ENCODE measurements at regions not wholly inside any gene's neighbourhood (a gene's known extent, or its start where the extent isn't known, plus 50 kb on each side); places are given as distances from the start of the nearest gene placed in this dataset.
A peak's percentile ranks its signal among the peaks of the same experiment; 100 is the strongest.

DNA sequence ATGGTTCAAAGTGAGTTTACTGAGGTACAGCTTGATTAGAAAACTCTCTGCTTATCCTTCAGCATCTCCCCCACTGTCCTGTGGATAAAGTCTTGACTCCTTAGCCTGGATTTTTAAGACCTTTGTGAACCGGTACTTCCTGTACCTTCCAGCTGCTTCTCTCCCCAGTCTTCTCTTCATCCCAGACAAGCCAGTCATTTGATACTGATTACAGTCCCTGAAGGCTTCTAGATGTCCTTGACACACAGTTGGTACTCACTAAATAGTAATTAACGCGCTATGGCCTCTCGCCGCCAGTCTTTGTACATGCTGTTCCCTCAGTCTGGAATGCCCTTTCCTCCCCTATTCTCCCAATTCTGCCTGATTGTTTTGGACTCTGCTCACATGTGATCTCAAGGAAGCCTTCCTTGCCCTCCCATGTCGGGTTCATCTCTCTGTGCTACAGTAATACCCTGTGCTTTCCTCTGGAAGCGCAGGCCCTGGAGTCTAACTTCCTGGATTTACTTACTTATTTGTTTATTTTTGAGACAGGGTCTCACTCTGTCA, 50.6 kb upstream of the PTGR2 start:
- no peak for DNase-seq (ENCODE audit: extremely low read depth, low read depth, low spot score)

DNA sequence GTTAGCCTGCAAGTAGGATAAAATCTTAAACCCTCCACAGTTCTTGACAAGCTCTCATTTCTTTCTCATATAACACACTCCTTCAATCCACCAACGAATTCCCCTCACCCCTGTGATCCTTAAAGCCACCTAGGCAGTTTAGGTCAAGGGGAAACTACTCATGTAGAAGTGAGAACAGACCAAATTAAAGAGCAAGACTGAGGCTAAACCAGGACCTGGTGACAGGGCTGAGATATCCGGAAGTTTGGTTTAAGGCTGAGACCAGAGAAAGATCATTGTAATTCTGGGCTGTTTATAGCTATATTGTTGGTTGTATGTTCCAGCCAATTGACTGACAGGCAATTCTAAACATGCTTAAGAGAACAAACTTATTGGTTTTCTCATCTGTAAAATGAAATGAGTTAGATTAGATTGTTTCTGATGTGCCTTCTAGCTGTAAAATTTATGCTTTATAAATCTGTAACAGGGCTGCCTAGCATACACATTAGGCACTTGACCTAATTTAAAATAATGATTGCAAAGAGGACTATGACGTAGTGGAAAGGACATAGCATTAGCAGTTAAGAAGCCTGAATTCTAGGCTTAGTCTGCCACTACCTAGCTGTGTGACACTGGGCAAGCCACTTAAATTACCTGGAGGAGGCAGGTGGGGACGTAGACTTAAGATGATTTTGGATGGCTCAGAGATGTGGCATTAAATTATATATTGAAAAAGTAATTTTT, 53.9 kb upstream of the PTGR2 start:
- DNase-seq (ENCODE audit: extremely low read depth, low read depth, low spot score) = no peak

DNA sequence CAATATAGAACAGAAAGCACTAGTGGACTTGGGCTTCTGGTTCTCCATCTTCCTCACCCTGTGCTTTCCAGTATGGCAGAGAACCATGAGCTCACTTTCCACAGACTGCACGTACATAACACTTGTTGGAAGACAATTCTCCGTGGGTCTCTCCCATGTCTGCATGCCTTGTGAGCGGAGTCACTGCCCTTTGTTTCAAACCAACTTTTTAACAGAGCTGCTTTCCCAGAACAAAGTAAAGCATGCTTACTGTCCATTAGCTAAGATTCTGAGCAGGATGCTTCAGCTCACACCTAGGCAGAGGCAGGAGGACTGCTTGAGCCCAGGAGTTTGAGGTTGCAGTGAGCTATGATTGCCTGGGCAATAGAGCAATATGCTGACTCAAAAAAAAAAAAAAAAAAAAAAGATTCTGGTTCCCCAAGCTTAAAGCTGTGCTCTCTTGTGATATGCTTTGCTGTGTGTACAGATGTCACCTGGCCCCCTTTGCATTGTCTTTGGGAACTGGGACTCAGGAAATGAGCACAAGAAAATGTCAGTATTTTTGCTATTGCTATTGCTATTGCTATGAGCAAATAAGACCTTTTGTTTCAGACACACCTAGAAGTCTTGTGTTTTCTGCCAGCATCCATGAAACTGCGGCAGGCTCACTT, 54.6 kb upstream of the PTGR2 start:
- DNase-seq (ENCODE audit: extremely low read depth, low read depth, low spot score) = no peak

DNA sequence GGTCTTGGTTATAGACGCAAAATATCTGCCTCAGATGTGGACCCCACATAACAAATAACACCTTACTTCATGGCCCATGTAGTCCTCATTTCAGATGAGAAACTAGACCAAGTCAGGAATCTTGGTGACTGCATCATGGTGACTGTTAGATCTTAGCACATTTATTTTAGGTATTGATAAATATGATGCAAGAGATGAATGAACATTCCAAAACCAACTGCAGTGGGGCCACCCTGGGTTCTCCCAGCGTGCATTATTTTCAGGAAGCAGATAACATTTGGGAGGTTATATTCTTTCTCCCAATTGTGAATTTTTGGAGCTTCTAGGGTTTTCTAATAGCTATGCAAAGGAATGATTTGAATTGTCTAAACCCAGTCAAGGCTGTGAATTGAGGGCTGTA, 55.2 kb upstream of the PTGR2 start:
- DNase-seq (ENCODE audit: extremely low read depth, low read depth, low spot score) = no peak

DNA sequence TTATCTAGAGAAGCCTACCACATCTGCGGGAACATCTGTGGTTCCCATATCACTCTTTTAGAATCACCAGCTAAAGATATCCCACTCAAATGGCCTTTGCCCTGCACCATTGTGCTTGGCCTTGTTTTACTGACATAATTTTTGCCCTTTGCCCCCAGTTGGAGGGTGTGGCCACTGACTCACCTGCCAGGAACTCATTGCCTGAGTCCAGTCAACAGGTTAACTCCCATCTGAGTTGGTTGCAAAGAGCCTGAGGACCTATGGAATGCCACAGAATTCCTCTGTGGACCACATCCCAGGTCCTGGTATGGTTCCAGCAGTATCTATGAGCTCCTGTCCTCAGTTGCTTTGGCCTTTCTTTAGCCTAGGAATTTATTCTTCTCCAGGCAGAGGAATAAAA, 55.7 kb upstream of the PTGR2 start:
- DNase-seq (ENCODE audit: extremely low read depth, low read depth, low spot score) = no peak

DNA sequence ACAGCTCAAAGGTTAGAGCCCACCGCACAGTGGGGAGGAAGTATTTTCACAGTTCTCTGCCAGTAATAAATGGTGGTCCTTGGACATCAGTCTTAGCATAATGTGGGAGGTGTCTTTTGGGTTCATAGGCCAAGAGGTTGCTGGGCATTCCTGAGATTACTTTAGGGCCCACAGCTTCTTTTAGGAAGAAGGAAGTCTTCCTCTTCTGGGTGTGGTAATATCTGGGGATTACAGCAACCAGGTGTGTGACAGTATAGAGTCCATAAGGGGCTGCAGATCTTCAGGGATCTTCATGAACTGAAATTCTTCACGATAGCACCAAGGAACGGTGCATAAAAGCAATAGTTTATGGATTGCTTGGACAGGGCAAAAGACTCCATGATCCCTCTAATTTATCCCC, 56.2 kb upstream of the PTGR2 start:
- no peak for DNase-seq (ENCODE audit: extremely low read depth, low read depth, low spot score)

DNA sequence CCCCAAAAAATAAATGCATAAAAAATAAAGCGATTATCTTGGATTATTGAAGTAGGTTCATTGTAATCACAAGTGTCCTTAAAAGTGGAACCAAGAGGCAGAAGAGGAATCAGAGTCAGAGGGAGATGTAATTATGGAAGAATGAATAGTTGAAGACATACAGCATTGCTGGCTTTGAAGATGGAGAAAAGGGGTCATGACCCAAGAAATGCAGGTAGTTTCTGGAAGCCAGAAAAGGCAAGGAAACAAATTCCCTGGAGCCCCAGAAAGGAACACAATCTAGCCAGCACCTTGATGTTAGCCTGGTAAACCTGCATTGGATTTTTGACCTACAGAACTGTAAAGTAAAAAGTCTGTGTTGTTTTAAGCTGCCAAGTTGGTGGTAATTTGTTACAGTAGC, 57.5 kb upstream of the PTGR2 start:
- no peak for DNase-seq (ENCODE audit: extremely low read depth, low read depth, low spot score)

DNA sequence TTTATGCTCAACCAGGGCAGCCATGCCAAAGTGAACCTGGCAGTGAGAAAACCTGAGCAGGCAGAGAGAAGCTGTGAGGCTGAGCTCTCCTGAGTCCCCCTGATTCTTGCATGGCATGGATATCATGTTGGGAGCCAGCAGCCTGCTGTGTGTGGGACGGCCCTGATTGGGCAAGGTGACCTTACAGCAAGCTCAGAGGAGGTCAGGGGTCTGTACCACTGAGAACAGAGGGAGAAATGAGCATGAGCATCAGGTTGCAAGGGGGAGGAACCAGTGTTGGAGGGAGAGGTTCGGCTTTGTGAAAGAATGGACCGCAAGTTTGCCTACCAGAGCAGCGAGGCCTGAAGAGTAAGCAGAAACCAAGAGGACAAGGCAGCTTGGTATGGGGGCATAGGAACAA, 59.1 kb upstream of the PTGR2 start:
- DNase-seq (ENCODE audit: extremely low read depth, low read depth, low spot score) = no peak

DNA sequence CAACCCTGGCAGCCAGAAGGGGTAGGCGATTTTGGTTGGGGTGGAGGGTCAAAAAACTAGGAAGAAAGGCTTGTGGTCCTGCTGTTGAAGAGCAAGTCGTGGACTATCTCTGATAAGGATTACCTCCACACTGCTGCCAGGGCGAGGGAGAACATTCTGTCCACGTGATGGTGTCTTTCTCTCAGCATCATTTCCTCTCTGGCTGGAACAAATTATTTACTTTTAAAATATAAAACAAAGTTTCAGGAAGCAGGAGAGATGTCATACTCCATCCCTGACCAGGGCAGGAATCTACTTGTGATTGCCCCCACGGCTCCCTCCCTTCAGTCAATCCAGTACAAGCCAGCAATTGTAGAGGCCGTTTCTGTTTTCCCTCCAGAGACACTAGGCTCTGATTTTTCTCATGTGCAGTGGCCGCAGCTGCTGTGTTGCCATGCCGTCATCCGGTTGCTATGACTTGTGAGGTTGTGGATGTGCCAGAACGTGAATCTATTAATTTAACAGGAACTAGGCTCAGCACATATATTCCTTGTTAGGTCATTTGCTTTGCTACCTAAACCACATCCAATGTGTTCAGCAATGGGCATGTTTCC, 61.5 kb upstream of the PTGR2 start:
- DNase-seq (ENCODE audit: extremely low read depth, low read depth, low spot score) = peak; percentile 85

DNA sequence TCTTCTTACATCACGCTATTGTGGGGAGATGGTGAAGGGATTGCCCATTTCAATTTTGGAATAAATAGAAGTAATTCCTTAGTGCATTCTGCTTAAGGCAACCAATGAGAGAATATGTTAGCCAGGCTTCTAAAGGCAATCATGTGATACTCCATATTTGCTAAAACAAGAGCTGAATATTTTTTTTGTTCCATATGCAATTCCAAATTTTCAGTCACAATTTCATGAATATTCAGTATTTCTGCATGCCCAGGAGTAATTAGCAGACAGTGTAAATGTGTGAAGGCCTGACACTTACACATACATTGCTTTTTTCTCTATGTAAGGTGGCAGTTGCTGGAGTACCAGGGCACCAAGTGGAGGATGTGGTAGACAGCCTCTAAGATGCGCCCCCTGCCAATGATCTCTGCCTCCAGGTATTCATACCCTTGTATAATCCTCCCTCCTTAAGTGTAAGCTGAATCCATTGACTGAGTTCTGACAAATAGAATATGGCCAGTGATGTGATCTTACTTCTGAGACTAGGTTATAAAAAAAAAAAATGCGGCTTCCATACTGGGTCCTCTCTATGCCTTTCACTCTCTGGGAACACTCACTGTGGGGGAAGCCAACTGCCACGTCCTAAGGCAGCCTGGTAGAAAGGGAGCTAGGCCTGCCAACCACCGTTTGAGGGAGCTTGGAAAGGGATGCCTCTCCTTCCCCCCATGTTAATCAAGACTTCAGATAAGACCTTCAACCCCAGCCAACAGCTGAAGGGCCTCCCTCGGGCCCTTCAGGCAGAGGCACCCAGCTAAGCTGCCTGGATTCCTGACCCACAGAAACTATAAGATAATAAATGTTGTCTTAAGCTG, 62.7 kb upstream of the PTGR2 start:
- DNase-seq (ENCODE audit: extremely low read depth, low read depth, low spot score) = no peak

DNA sequence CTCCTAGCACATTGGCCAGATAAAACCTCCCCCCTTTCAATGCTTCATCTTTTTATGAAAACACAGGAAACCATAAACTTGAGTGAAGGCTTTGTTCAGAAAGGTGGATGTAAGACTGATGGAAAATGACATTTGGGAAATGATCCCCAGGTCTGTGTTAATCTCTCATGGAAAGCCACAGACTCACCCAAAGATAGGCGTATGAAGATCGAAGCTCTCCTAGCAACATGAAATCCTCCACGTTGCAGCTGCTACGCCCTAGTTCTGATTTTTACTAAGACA, 63.4 kb upstream of the PTGR2 start:
- no peak for DNase-seq (ENCODE audit: extremely low read depth, low read depth, low spot score)

DNA sequence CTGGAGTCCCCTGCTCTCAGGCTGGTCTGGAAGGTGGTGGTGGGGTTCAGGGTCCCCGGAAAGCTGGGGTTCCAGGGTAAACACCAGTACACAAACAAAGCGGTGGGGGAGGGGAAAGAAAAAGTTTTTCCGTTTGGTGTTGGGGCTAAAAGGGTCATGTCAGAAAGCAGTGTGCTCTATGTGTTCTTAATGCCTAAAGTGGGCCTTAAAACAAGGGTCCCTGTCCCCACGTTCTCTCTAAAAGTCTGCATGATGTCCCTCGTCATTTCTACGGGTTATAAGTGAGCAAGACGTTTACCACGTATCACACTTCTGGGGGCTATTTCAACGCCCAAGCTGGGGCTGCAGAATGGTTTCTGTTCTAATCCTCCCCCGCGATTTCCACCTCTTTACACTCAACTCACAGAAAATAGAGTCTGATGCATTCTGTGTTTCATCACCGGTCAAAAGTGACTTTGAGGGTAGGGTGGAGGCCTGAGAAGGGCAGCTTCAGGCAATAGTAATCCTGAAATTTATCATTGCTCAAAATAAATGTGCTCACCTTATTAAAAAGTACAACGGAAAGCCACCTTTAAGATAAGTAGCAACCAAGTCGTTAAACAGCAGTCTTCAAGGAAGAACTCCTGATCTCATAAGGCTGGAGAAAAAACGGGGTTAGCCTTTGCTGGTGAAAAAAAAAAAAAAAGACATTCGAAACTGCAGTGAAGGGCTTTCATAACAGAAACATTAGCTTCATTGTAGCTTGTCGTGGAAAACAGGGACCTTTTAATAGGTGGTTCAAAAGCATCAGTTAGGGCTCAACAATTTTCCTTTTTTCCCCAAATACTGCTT, 63.9 kb upstream of the PTGR2 start:
- DNase-seq (ENCODE audit: extremely low read depth, low read depth, low spot score) = no peak

DNA sequence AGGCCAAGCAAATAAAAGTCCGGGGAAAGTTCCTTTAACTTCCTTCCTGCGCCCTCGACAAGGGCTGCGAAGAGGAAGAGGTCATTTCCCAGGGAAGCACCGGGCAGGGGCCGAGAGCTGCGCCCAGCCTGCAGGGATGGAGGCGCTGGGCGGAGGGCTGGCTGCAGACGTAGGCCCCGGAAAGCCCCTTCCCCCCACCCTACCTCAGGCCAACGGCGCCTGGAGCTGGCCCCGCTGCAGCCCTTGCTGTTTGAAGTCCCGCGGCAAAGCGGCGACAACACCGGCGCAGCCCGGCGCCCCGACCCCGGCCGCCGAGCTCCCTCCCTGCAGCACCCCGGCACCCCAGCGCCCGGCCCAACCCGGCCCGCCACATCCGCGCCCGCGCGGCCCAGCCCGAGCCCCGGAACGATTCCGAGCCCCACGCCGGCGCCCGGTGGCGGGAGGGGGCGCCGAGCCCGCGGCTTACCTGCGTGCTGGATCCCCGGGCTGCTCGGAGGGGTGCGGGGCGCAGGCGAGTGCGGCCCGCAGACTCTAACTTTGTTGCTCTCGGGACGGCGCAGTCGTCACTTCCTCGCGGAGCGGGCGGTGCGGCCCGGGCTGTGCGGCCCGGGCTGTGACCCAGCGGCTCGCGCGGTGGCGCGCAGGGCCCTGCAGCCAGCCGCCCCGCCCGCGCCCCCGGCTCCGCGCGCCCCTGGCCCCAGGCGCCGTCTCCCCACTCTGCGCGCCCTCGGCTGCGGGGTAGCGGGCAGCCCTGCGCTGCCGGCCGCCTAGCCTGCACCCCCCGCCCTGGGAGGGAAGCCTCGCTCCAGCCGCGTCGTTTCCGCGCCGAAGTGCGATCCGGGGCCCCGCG, 64.8 kb upstream of the PTGR2 start:
- DNase-seq (ENCODE audit: extremely low read depth, low read depth, low spot score) = no peak

DNA sequence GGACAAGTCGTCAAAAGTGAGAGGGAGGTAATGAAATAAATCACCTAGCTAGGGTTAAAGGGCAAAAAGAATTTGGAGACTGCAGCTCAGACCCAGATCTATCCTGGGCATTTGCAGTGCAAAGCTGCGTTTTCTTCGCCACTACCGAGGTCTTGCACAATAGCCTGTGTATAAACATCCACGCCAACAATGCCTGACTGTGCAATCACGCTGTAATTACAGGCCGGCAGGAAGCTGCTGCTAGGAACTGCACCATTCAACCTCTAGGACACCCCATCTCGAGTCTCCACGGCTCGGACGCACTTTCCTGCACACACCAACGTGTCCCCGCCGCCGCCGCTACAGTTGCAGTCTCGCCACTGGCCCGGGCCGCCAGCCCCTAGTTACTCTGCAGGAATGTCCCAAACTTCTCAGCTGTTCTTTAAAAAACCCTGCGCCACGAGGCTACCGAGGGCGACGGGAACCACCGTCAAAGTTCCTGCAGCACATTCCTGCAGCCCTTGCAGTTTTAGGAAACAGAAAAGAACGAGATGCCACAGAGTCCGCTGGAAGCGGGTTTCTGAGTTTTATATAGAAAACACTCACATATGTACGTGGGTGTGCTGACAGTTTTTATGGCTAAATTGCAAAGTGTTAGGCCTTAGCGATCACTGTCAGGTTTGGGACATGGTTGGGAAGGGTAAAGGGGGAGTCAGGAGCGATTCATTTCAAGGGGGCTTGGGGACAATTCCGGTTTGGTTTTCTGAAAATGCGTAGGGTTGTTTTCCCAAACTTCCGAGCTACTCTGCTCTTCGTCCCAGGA, 65.6 kb upstream of the PTGR2 start:
- DNase-seq (ENCODE audit: extremely low read depth, low read depth, low spot score) = no peak

DNA sequence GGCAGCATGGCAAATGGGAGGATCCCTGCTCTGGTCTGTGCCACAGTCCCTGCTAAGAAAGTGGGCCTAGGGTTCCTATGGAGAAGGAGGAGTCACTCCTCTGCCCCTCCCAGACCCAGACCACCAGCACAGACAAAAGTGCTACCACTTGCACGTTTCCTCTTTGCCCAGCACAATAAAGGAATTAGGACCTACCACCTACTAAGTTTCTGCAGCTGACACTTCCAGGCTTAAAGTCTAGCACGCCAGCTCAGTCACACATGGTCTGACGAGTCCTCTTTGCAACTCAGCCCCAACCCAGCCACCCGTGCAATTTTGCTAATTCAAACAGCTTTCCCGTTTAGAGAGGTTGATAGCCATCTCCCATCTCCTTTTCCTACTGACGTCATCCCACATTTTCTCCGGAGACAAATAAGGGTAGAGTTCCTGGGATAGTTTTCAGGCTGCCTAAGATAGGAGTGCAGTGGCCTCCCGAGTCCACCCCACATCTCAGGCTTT, 66.2 kb upstream of the PTGR2 start:
- DNase-seq (ENCODE audit: extremely low read depth, low read depth, low spot score) = no peak

DNA sequence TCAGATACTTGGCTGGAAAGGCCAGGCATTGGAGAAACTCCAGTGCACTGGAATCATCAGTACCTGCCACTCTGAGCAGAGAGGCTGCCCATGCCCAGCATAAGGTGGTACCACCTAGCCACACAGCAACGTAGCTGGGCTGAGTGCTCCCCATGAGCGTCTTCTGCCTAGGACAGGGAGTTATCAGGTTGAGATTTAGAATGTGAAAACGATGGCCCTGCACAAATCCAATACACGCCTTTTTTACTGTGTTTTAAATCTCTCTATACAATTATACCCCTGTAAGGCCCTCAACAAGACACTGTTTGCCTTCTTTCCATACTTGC, 66.7 kb upstream of the PTGR2 start:
- no peak for DNase-seq (ENCODE audit: extremely low read depth, low read depth, low spot score)

DNA sequence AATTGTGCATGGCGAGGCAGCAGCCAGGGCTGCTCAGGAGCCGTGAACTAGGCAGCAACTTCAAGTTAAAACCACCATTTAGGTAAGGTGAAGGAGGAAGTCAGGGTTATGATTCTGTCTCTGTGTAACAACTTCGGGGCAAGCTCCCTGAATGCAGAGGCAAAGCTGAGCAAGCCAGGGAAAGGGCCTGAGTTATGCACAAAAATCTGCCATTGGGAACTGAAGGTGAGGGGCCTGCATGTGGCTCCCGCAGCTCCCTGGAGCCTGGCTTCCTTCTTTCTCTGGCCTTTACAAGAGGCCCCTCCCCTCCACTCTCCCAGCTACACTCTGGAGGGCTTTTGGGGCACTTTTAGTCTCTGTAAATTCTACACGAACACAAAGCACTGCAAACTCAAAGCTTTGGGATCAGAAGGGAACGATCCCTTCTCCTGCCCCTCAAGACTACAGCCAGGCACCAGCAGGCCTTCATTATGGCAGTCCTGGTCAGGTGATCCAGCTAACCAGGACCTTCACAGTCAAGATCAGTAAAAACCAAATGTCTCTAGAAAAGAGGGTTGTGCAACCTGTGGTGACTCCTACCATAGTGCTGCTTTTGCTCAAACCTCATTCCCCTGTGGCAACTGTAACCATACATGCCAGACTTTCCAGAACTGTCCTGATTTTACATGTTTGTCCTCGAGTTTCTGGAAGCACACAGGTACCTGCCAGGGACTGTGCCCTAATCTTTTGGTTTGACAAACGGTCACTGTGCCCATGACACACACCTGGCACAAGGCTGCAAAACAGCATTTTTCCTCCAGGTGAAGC, 67.2 kb upstream of the PTGR2 start:
- no peak for DNase-seq (ENCODE audit: extremely low read depth, low read depth, low spot score)

DNA sequence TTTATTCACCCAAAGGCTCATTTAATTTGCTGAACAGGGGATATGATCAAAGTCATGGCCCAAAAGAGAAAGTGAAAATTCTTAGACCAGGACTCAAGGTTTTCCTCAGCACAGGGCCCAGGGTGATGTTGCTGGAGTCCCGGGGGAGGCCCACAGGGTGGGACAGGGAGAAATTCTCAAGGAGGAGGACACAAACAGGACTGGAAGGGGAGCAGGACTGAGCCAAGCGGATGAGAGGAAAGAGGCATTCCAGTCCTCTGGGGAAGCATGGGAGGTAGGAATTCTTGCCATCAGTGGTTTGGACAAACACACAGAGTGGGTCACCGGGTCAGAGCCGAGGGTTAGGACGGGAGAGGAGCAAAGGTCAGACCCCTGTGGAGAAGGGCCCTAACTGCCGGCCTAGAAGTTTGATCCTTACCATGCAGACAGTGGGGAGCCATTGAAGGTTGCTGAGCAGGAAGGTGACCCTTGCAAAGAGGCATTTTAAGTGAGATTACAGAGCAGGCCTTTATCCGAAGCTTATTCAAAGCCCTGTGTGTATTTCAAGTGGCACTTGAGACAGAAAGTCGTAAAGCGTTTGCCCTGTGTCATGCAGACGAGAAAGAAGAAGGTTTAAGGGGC, 68.4 kb upstream of the PTGR2 start:
- no peak for DNase-seq (ENCODE audit: extremely low read depth, low read depth, low spot score)
